Adipocyte (in vitro differentiated cells): ENCODE measurements at regions not wholly inside any gene's neighbourhood (a gene's known extent, or its start where the extent isn't known, plus 50 kb on each side); places are given as distances from the start of the nearest gene placed in this dataset.
"Not testable (repeated sequence)": the region's sequence is repeated elsewhere in the genome, so short reads cannot be mapped to it uniquely, and the experiment has no call there.

ENCODE experiments used
- DNase-seq: peaks from one replicate; pipeline ENCODE4 v3.0.0-alpha.2; 2015; ENCODE audit warnings: low read depth
- H3K27me3 ChIP-seq: replicated peaks from 2 replicates; pipeline ENCODE4 v1.7.0; 2013; ENCODE audit warnings: mild to moderate bottlenecking, low read length, moderate library complexity; ENCODE audit not compliant: control insufficient read depth, insufficient read depth
- H3K36me3 ChIP-seq: 2 replicates; pipeline ENCODE4 v1.7.0; 2013; ENCODE audit warnings: low read length, mild to moderate bottlenecking, moderate library complexity; ENCODE audit not compliant: control insufficient read depth, insufficient read depth, severe bottlenecking
- H3K4me1 ChIP-seq: 2 replicates; pipeline ENCODE4 v1.7.0; 2013; ENCODE audit warnings: mild to moderate bottlenecking, low read length, moderate library complexity; ENCODE audit not compliant: control insufficient read depth, insufficient read depth
- H3K4me3 ChIP-seq: 2 replicates; pipeline ENCODE4 v1.7.0; 2013; ENCODE audit warnings: mild to moderate bottlenecking, low read length, moderate library complexity
- H3K9ac ChIP-seq: 2 replicates; pipeline ENCODE4 v1.7.0; 2013; ENCODE audit warnings: mild to moderate bottlenecking, low read length, moderate library complexity
- H3K9me3 ChIP-seq: 2 replicates; pipeline ENCODE4 v1.7.0; 2013; ENCODE audit warnings: mild to moderate bottlenecking, low read length, moderate library complexity; ENCODE audit not compliant: control insufficient read depth

DNA sequence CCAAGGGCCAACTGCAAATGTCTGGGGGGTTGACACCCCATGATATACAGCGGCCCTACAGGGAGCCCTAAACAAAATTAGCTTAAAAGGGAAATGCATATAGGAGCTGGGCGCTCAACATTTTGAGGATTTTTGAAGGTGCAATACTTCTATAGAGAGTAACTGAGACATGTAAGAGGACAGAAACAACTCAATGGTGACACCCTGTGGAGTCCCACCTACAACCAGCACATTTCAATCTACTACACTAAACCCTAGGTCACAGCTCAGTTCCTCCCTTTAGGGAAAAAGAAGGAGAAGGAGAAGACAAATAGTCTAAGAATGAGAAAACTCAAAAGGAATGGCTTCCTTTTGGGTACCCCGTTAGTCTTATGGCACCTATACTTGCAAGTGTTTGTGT lies 1010.5 kb upstream of the NOVA1 start:
- Histone ChIP-seq H3K9ac (no peak overlapping the region), H3K4me1 (no peaks in the 10 kb centered on the region), H3K9me3 (no peaks in the 10 kb centered on the region), H3K36me3 (no peaks in the 10 kb centered on the region), H3K4me3 (no peak overlapping the region), H3K27me3 (no peaks in the 10 kb centered on the region)
- no peak for DNase-seq

DNA sequence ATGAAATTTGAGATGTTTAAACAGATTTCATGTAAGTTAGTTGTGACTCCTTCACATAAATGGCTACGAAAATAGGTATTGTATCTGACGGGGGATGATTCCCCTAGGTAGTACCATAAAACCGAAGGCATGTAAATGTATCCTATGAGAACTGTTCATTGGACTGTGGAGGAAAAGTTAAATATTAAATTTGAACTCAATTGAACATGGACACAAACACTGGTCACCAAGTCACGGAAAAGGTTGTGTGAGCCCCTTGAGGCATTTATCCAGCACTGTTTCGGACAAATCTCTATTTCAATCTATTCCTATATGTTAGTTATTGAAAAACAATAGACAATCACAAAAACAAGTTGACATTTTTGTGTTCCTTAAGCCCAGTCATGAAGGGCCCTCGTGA lies 1014.3 kb upstream of the NOVA1 start:
- H3K27me3 ChIP-seq, result no peaks in the 10 kb centered on the region
- DNase-seq, result no peak
- H3K4me1 ChIP-seq, result no peaks in the 10 kb centered on the region
- no peak overlapping the region for H3K4me3 ChIP-seq
- no peaks in the 10 kb centered on the region for H3K36me3 ChIP-seq
- no peaks in the 10 kb centered on the region for H3K9me3 ChIP-seq
- no peak overlapping the region for H3K9ac ChIP-seq

- H3K9ac ChIP-seq, result no peak overlapping the region
- no peak overlapping the region for H3K4me3 ChIP-seq
- no peak for DNase-seq
- no peaks in the 10 kb centered on the region for H3K4me1 ChIP-seq
- H3K36me3 ChIP-seq, result no peaks in the 10 kb centered on the region
- H3K9me3 ChIP-seq, result no peaks in the 10 kb centered on the region
- no peaks in the 10 kb centered on the region for H3K27me3 ChIP-seq
Measured at GRCh38 chr14:27613102-27613501, 1015.3 kb upstream of the NOVA1 start.

GRCh38 chr14:27623782-27624181 lies 1025.9 kb upstream of the NOVA1 start:
- no peaks in the 10 kb centered on the region for H3K27me3 ChIP-seq
- DNase-seq, result no peak
- no peaks in the 10 kb centered on the region for H3K36me3 ChIP-seq
- H3K9me3 ChIP-seq, result peaks cover 17% of the 10 kb centered on the region
- H3K4me3 ChIP-seq, result no peak overlapping the region
- no peaks in the 10 kb centered on the region for H3K4me1 ChIP-seq
- H3K9ac ChIP-seq, result no peak overlapping the region

GRCh38 chr14:27634056-27634970 lies 1036.5 kb upstream of the NOVA1 start:
- Histone ChIP-seq H3K4me3 (no peak overlapping the region), H3K4me1 (no peaks in the 10 kb centered on the region), H3K27me3 (no peaks in the 10 kb centered on the region), H3K36me3 (no peaks in the 10 kb centered on the region), H3K9ac (no peak overlapping the region), H3K9me3 (no peaks in the 10 kb centered on the region)
- no peak for DNase-seq

DNA sequence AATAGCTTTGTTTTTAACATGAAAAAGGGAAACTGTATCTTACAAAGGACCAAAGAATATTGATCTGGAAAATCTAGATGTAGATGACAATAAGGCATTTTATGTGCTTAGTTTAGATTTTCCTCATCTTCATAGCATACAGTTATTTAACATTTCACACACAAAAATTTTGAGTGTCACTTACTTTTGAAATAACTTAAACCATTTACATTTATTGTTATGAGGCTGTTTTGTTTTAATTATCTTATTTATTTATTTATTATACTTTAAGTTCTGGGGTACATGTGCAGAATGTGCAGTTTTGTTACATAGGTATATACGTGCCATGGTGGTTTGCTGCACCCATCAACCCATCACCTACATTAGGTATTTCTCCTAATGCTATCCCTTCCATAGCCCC lies 1042.9 kb upstream of the NOVA1 start:
- DNase-seq, H3K36me3 ChIP-seq, H3K9ac ChIP-seq, H3K4me3 ChIP-seq, H3K27me3 ChIP-seq, H3K4me1 ChIP-seq: not testable (repeated sequence)
- peaks cover 20% of the 10 kb centered on the region for H3K9me3 ChIP-seq

- Histone ChIP-seq H3K9me3 (peaks cover 20% of the 10 kb centered on the region), H3K9ac (no peak overlapping the region), H3K36me3 (no peaks in the 10 kb centered on the region), H3K4me3 (no peak overlapping the region), H3K27me3 (no peaks in the 10 kb centered on the region), H3K4me1 (no peaks in the 10 kb centered on the region)
- DNase-seq, result no peak
Measured at GRCh38 chr14:27642251-27642866, 1044.5 kb upstream of the NOVA1 start.

DNA sequence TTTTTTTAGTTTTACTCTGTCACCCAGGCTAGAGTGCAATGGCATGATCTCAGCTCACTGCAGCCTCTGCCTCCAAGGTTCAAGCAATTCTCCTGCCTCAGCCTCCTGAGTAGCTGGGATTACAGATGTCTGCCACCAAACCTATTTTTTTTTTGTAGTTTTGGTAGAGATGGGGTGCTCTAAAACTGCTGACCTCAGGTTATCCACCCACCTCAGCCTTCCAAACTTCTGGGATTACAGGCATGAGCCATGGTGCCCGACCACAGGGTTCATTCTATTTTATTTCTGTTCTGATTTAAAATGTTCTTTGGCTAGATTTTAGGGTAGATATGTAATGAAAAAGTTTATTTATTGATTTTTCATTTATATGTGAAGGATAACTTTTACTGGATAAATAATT lies 1062.8 kb upstream of the NOVA1 start:
- H3K9me3 ChIP-seq, result peaks cover 12% of the 10 kb centered on the region
- no peak overlapping the region for H3K4me3 ChIP-seq
- H3K27me3 ChIP-seq, result no peaks in the 10 kb centered on the region
- DNase-seq, result no peak
- no peaks in the 10 kb centered on the region for H3K4me1 ChIP-seq
- no peak overlapping the region for H3K9ac ChIP-seq
- H3K36me3 ChIP-seq, result no peaks in the 10 kb centered on the region

- no peaks in the 10 kb centered on the region for H3K4me1 ChIP-seq
- H3K4me3 ChIP-seq, result no peak overlapping the region
- H3K9ac ChIP-seq, result no peak overlapping the region
- no peaks in the 10 kb centered on the region for H3K36me3 ChIP-seq
- no peaks in the 10 kb centered on the region for H3K9me3 ChIP-seq
- no peaks in the 10 kb centered on the region for H3K27me3 ChIP-seq
- no peak for DNase-seq
Measured at GRCh38 chr14:27668531-27668930, 1070.7 kb upstream of the NOVA1 start.

GRCh38 chr14:27672047-27672446 lies 1074.2 kb upstream of the NOVA1 start:
- Histone ChIP-seq H3K9ac (no peak overlapping the region), H3K36me3 (no peaks in the 10 kb centered on the region), H3K4me1 (no peaks in the 10 kb centered on the region), H3K9me3 (no peaks in the 10 kb centered on the region), H3K4me3 (no peak overlapping the region), H3K27me3 (no peaks in the 10 kb centered on the region)
- DNase-seq, result no peak

DNA sequence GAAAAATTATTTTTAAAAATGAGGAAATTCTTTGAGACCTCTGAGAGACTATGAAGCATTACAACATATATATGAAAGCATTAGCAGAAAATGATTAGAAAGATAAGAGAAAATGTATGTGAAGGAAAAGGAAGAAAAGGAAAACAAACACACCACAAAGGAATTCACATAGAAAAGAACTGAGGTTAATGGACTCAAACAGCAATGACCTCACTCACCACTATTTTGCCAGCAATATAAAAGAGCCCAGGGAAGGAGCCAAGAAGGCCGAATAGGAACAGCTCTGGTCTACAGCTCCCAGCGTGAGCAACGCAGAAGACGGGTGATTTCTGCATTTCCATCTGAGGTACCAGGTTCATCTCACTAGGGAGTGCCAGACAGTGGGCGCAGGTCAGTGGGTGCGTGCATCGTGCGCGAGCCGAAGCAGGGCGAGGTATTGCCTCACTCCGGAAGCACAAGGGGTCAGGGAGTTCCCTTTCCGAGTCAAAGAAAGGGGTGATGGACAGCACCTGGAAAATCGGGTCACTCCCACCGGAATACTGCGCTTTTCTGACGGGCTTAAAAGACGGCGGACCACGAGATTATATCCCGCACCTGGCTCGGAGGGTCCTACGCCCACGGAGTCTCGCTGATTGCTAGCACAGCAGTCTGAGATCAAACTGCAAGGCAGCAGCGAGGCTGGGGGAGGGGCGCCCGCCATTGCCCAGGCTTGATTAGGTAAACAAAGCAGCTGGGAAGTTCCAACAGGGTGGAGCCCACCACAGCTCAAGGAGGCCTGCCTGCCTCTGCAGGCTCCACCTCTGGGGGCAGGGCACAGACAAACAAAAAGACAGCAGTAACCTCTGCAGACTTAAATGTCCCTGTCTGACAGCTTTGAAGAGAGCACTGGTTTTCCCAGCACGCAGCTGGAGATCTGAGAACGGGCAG lies 1075.2 kb upstream of the NOVA1 start:
- not testable (repeated sequence) for H3K4me3 ChIP-seq, H3K4me1 ChIP-seq, DNase-seq, H3K9ac ChIP-seq, H3K9me3 ChIP-seq, H3K36me3 ChIP-seq, H3K27me3 ChIP-seq
